Suppressor macrophage treated with lipopolysaccharide for 4 hours (primary cell): ENCODE measurements at regions not wholly inside any gene's neighbourhood (a gene's known extent, or its start where the extent isn't known, plus 50 kb on each side); places are given as distances from the start of the nearest gene placed in this dataset.
A peak's percentile ranks its signal among the peaks of the same experiment; 100 is the strongest.
"Not testable (repeated sequence)": the region's sequence is repeated elsewhere in the genome, so short reads cannot be mapped to it uniquely, and the experiment has no call there.

Experiments
- DNase-seq: peaks from one replicate; pipeline ENCODE4 v3.0.0-alpha.2; 2020

GRCh38 chr17:34471278-34471677, 108.1 kb upstream of the TMEM132E start:
- not testable (repeated sequence) for DNase-seq

- DNase-seq: peak; percentile 76
Observed at GRCh38 chr17:34465789-34466188, 102.8 kb upstream of the CCL1 start.

DNA sequence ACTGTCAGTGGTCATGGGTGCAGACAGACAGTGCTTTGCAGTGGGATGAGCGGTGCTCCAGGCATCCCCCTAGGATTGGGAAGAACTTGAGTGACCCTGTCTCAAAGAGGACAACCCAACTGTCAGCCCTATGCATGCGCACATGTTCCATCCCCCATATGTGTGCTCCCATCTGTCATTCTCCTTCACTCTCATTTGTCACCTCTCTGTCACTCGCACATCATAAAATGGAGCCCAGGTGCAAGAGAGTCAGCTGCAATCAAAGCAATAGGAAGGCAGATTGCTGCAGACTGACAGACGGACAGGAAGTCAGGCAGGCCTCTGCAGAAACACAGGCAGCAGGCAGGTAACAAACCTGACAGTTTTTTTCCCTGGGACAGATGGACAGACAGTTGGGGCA, 101.8 kb upstream of the CCL1 start:
- DNase-seq: no peak

DNA sequence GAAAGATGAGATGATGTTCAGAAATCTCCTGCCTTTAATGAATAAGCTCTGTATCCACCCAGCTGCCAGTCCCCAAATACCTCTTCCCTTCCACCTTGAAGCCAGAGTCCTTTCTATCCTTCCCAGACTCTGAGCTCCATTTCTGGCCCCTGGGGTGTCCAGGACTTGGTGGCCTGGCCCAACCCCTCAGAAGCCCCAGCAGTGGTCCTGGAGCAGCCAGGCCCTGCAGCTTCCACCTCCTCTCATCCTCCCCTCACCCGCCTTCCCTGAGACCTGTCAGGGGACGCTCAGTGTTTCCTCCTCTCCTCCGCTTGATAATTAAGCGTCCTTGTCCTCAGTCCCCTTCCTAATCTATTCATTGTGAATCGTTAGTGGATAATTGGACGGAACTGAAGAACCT, 95.2 kb upstream of the CCL1 start:
- no peak for DNase-seq

GRCh38 chr17:34456121-34456520, 93.1 kb upstream of the CCL1 start:
- no peak for DNase-seq

DNA sequence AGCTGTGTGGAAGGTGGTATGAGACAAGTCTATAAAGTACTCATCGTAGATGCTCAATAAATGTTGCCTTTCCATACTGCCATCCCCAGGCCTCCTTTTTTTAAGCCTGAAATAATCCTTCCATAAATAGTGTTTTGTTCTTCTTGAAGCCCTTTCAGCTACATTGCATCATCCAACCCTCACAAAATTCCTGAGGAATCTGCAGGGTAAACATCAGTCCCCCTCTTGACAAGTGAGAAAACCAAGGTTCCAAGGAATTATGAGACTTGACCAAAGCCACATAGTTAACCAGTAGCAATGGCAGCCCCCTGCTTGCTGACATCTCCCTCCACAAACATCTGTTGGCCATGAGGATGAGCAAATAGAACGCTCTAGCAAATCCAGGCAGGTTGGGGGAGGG, 89.7 kb upstream of the CCL1 start:
- DNase-seq: no peak

GRCh38 chr17:34451313-34451712, 88.3 kb upstream of the CCL1 start:
- DNase-seq: no peak

GRCh38 chr17:34447406-34447805, 84.4 kb upstream of the CCL1 start:
- DNase-seq: no peak

GRCh38 chr17:34445101-34445500, 82.1 kb upstream of the CCL1 start:
- DNase-seq: no peak

DNA sequence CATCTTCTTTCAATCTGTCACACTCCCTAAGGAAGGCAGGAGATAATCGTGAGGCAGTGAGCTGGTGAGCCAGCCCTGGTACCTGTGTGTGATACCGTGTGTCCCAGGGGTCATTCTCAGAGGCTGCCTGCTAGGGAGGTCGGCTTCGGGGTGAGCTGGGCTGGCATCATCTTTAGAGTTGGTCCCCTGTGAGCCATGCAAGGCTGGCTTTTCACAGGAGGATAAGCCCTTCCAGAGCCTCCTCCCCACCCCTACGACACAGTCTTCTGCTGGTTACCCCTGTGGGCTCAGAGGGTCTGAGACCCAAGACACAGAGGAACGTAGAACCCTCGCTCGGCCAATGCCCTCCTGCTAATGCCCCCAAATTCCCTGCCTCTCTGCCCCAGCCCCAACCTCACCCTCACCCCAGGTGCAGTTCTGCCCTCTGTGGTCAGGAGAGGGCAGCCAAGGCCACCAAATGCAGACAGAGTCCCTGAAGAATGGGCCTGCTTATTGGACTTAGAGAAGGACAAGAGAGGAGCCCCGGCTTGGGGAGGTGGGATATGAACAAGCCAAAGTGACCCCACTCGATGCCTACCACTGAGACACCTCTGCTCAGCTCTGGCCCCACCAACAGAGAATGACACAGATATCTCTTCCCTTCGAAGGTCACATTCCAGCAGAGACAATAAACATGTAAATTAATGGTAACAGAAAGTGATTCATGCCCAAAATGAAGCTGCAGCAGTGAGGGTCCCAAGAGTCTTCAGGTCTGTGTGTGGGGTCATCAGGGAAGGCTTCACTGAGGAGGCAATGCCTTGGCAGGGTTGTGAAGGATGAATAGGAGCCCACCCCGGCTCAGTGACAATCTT, 80.8 kb upstream of the CCL1 start:
- DNase-seq: peak; percentile 49

DNA sequence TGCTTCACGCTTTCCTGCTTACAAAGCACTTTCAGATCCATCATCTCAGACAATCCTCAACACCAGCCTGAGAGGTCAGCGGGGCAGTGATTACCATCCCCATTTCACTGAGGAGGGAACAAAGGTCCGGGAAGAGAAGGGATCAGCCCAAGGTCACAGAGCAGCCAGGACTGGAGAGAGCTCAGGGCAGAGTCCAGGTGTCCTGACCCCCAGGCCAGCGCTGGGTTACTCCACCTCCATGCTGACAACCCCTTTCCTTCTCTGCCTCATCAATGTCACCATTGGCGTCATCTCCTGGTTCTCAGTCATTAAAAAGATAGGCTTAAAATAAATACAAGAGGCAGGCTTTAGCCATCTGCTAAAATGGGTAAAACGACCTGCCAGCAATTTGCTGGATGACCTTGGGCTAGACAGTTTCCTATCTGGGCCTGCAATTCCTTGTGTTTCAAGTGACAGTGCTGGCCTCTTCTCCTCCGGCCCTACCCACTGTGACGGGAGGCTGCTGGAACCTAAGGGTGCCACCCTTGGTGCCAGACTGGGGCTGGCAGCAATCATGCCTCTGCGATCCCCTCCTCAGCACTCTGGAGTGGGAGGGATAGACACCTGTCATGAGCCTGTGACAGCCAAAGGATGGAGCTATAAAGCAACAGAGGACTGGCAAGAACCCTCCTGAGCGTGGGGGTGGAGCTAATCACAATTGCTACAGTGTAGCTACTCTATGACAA, 79.5 kb upstream of the CCL1 start:
- DNase-seq: no peak

- DNase-seq: no peak
Observed at GRCh38 chr17:34437188-34437587, 74.2 kb upstream of the CCL1 start.

GRCh38 chr17:34436607-34437006, 73.6 kb upstream of the CCL1 start:
- no peak for DNase-seq

DNA sequence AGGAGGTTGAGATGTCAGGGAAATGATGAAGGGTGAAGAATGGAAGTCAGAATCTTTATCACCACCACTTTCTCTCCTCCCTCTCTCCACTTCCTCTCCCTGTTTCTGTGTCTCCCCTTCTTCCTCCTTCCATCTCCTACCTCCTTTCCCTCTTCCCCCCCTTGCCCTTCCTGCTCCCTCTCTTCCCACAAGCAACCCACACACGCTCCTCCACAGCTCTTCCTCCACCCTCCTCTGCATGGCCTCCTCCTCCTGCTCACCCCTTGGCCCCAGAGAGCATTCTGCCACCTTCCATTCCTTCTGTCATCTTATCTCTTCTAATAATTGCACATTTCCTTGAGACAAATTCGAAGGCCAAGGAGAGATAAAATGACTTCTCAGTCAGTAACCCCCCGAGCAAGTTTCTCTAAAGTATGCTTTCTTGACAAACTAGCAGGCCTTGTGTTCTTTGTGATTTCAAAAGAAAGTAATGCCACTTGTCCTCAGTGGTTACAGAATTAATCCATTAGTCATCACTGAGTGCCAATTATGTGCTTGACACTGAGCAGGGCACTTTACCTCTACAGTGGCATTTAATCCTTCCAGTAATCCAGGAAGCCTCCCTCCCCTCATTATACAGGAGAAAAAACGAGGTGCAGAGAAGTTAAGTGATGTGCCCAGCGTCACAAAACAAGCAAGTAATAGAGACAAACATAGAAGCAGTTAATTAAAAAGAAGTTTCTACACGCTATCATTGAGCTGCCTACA, 72.3 kb upstream of the CCL1 start:
- no peak for DNase-seq

DNA sequence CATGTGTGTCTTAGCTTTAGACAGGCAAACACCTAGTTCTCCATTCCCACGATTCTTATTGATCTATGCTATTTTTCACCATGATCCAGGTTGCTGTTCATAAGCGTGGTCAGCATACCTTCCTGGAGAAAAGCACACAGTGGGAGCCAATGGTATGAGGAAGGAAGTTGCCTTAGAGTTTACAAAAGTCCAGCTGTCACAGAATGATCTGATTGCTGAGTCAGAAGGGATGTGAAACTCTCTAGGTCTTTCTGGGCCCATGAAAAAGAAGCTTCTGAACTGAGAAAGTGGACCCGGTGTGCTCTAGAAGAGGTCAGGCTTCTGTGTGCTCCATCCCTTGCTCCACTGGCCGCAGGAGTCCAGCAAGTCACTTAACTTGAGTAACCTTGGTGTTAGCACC, 71.0 kb upstream of the CCL1 start:
- DNase-seq: peak; percentile 78

DNA sequence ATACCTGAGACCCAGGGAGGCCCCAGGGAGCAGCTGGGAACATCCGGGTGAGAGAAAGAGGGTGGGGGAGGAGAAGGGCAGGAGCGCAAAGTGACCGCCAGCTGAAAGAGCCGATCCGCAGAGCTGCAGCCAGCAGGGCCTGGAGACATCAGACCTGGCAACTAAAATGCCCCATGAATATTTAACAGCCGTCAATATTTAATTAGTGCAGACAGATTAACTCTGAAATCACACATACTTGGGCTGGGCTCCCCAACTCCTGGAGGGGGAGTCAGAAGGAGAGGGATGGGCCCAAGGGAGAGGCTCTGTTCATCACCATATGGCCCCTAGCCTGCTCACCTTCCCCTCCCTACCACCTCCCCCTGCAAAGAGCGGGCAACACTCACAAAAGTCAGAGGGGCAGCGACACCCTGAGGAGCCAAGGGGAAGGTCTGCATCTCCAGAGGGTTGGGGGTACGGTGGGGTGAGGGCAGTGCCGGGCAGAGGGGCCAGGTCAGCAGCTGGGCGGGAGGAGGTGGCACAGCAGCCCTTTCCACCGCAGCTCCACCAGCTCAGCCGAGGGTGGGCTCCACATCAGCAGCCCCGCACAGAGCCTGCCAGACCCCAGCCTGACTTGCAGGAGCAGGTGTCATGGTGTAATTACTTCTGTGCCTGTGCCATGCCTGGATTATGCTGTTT, 61.9 kb upstream of the CCL1 start:
- no peak for DNase-seq

DNA sequence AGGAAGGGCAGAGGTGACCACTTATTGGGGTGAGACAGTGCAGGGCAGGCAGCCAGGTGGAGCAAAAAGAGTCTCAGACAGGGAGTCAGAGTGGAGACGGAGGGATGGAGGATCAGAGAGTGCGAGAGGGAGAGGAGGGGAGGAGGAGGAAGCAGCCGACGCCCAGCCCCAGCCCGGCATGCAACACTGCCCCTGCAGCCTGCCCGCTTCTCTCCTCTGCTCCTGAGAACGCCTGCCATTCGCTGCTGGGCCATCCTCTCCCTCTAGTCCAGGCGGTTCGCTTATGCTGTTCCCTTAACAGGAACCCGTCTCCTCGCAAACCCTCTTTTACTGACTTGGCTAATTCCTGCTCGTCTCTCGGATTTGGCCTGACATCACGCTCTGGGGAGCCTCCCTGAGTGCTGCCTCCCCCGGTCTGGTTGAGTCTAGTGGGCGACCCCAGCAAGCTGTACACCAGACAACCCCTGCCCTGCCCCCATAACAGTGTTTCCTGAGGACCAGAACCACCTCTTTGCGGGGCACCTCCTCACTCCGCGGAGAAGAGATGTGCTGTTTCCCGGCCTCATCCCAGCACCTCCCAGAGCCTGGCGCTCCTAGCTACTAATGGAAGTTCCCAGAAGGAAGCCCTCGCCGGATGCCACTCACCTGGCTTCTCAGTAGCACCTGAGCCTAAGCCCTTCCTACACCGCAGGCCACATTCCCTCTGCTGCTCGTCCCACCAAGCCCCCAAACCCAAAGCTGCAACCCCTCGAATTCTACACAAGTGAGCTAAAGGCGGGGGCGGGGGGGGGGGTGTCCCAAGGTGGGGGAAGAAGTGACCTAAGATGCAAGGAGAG, 61.2 kb upstream of the CCL1 start:
- DNase-seq: no peak

- DNase-seq: not testable (repeated sequence)
Observed at GRCh38 chr17:34423315-34423714, 60.3 kb upstream of the CCL1 start.

- DNase-seq: no peak
Observed at GRCh38 chr17:34420900-34421299, 57.9 kb upstream of the CCL1 start.

DNA sequence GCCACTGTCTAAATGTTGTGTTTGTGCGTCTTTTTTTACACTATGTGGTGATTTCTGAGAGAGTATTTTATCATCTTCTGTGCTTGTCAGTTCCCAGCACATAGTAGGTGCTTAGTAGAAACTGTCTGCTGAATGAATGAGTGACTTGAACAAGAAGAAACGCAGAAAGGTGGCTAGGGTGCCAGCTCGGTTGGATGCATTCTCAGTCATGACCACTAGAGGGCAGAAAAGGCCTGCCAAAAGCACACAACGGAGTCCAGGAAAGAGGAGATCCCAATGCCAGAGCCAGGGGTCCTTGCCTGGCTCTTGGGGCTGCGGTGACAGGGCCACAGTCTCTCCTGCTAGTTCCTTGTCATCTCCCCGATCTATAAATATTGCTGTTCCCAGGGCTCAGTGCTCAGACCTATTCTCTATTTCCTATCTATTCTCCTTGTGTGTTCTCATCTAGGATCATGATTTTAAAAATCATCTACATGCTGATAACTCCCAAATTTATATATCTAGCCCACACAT, 57.3 kb upstream of the CCL1 start:
- peak; percentile 82 for DNase-seq

DNA sequence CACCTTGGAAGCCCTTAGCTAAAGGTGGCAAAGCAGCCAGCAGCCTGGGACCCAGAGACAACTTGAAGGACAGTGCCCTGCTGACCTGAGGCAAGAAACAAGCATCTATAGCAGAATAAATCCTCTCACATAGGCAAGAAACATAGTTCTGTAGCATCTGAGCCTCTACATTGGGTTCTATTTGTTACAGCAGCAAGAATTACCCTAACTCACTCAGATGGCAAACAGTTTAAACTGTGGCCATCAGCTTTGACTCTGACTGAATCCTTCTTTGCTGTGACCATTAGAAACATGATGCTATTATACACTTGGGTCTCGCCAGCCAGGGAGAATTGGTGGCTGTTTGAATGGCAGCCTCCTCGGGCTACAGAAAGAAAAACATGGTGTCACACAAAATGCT, 53.1 kb upstream of the CCL1 start:
- no peak for DNase-seq

- peak; percentile 25 for DNase-seq
Observed at GRCh38 chr17:34414339-34414738, 51.3 kb upstream of the CCL1 start.
